Fibroblast of upper back skin (primary cell): ENCODE measurements at regions not wholly inside any gene's neighbourhood (a gene's known extent, or its start where the extent isn't known, plus 50 kb on each side); places are given as distances from the start of the nearest gene placed in this dataset.
A peak's percentile ranks its signal among the peaks of the same experiment; 100 is the strongest.

Source experiments
- DNase-seq: peaks from one replicate; pipeline ENCODE4 v3.0.0-alpha.2; 2013

- DNase-seq, result no peak
These were observed 109.6 kb upstream of the BMP2 start for GRCh38 chr20:6657904-6658303.

- no peak for DNase-seq
These were observed 110.4 kb upstream of the BMP2 start for GRCh38 chr20:6657111-6657510.

GRCh38 chr20:6654513-6655252 is 112.8 kb upstream of the BMP2 start:
- DNase-seq, result no peak

- DNase-seq, result no peak
These were observed 115.9 kb upstream of the BMP2 start for GRCh38 chr20:6651561-6651960.

GRCh38 chr20:6651016-6651415 is 116.5 kb upstream of the BMP2 start:
- DNase-seq, result peak; percentile 47

- DNase-seq, result no peak
These were observed 121.4 kb upstream of the BMP2 start for GRCh38 chr20:6646021-6646636.

- no peak for DNase-seq
These were observed 122.5 kb upstream of the BMP2 start for GRCh38 chr20:6644813-6645628.

- DNase-seq, result no peak
These were observed 126.5 kb upstream of the BMP2 start for GRCh38 chr20:6641012-6641411.

GRCh38 chr20:6637160-6637579 is 130.3 kb upstream of the BMP2 start:
- DNase-seq, result no peak

- DNase-seq, result peak; percentile 47
These were observed 131.0 kb upstream of the BMP2 start for GRCh38 chr20:6636209-6637159.

- DNase-seq, result no peak
These were observed 132.3 kb upstream of the BMP2 start for GRCh38 chr20:6635034-6635736.

- peak; percentile 34 for DNase-seq
These were observed 135.3 kb upstream of the BMP2 start for GRCh38 chr20:6632187-6632586.

- DNase-seq, result no peak
These were observed 137.0 kb upstream of the BMP2 start for GRCh38 chr20:6630514-6630913.

- DNase-seq, result no peak
These were observed 137.9 kb upstream of the BMP2 start for GRCh38 chr20:6629564-6629963.

- DNase-seq, result no peak
These were observed 140.7 kb upstream of the BMP2 start for GRCh38 chr20:6626805-6627204.

GRCh38 chr20:6623989-6624388 is 143.5 kb upstream of the BMP2 start:
- DNase-seq, result no peak

GRCh38 chr20:6622041-6622440 is 145.4 kb upstream of the BMP2 start:
- peak; percentile 20 for DNase-seq

GRCh38 chr20:6618051-6618450 is 149.4 kb upstream of the BMP2 start:
- no peak for DNase-seq

- no peak for DNase-seq
These were observed 151.1 kb upstream of the BMP2 start for GRCh38 chr20:6616421-6616820.

- no peak for DNase-seq
These were observed 152.7 kb upstream of the BMP2 start for GRCh38 chr20:6614836-6615235.

GRCh38 chr20:6613280-6613861 is 154.1 kb upstream of the BMP2 start:
- no peak for DNase-seq

GRCh38 chr20:6612606-6612923 is 154.9 kb upstream of the BMP2 start:
- DNase-seq, result no peak
